RWPE2 (cell line): ENCODE measurements at regions not wholly inside any gene's neighbourhood (a gene's known extent, or its start where the extent isn't known, plus 50 kb on each side); places are given as distances from the start of the nearest gene placed in this dataset.
"Not testable (repeated sequence)": the region's sequence is repeated elsewhere in the genome, so short reads cannot be mapped to it uniquely, and the experiment has no call there.

Source experiments
- ATAC-seq: fragments of 200-7000 bp; cut with Tn5 transposase; 3 replicates; pipeline ENCODE4 v1.9.1; 2021; ENCODE audit warnings: low read depth
- DNase-seq: peaks from one replicate; pipeline ENCODE4 v3.0.0-alpha.2; 2020; ENCODE audit warnings: low spot score
- H3K27ac ChIP-seq: fragments of 450-650 bp; 2 replicates; pipeline ENCODE4 v1.5.1; 2017; ENCODE audit warnings: mild to moderate bottlenecking; ENCODE audit not compliant: poor library complexity, severe bottlenecking
- H3K27me3 ChIP-seq: fragments of 250-450 bp; sonication (Bioruptor Pico); 2 replicates; pipeline ENCODE4 v1.5.1; 2021; ENCODE audit warnings: mild to moderate bottlenecking, moderate library complexity; ENCODE audit not compliant: insufficient read depth, poor library complexity, severe bottlenecking
- H3K36me3 ChIP-seq: fragments of 250-450 bp; sonication (Bioruptor Pico); 2 replicates; pipeline ENCODE4 v1.5.1; 2020; ENCODE audit warnings: low read depth, mild to moderate bottlenecking, moderate library complexity
- H3K4me1 ChIP-seq: fragments of 250-450 bp; sonication (Bioruptor Pico); 2 replicates; pipeline ENCODE4 v1.5.1; 2021; ENCODE audit warnings: mild to moderate bottlenecking, moderate library complexity; ENCODE audit not compliant: insufficient read depth, poor library complexity, severe bottlenecking
- H3K4me3 ChIP-seq: fragments of 250-450 bp; sonication (Bioruptor Pico); 2 replicates; pipeline ENCODE4 v1.5.1; 2021; ENCODE audit warnings: mild to moderate bottlenecking, moderate library complexity; ENCODE audit not compliant: severe bottlenecking
- H3K9me3 ChIP-seq: fragments of 250-450 bp; sonication (Bioruptor Pico); 2 replicates; pipeline ENCODE4 v1.5.1; 2021; ENCODE audit warnings: mild to moderate bottlenecking, moderate library complexity; ENCODE audit not compliant: severe bottlenecking
- TF ChIP-seq, protein P1 (sequence below): fragments of 450-650 bp; IDR thresholded peaks from one replicate; pipeline ENCODE4 v1.5.1; 2017; ENCODE audit warnings: mild to moderate bottlenecking, moderate library complexity; ENCODE audit not compliant: poor library complexity, severe bottlenecking

DNA sequence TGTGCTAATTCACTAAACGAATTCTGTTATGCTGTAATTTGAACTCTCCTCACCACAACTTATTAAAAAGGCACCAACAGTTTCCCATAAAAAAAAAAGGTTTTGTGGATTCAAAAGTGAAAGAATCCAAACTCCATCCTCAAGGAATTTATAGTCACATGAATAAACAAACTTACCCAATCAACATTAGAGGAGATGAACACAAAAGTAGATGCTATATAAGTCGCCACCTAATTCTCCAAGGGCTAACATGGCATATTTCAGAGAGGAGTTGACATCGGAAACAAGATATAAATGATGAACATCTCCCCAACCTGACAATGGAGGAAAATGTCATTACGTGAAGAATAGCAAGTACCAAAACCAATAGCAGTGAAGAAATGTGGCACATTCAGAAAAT, 265.5 kb upstream of the PRKD1 start:
- DNase-seq (no peak), ATAC-seq (no peak)
- H3K27me3 ChIP-seq = no peaks in the 10 kb centered on the region
- H3K4me3 ChIP-seq = no peak overlapping the region
- H3K4me1 ChIP-seq = peaks cover 28% of the 10 kb centered on the region
- H3K27ac ChIP-seq = peak overlapping the region; percentile 95
- no peaks in the 10 kb centered on the region for H3K36me3 ChIP-seq
- TF ChIP-seq, protein P1, sequence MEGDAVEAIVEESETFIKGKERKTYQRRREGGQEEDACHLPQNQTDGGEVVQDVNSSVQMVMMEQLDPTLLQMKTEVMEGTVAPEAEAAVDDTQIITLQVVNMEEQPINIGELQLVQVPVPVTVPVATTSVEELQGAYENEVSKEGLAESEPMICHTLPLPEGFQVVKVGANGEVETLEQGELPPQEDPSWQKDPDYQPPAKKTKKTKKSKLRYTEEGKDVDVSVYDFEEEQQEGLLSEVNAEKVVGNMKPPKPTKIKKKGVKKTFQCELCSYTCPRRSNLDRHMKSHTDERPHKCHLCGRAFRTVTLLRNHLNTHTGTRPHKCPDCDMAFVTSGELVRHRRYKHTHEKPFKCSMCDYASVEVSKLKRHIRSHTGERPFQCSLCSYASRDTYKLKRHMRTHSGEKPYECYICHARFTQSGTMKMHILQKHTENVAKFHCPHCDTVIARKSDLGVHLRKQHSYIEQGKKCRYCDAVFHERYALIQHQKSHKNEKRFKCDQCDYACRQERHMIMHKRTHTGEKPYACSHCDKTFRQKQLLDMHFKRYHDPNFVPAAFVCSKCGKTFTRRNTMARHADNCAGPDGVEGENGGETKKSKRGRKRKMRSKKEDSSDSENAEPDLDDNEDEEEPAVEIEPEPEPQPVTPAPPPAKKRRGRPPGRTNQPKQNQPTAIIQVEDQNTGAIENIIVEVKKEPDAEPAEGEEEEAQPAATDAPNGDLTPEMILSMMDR = no peak
- H3K9me3 ChIP-seq = no peaks in the 10 kb centered on the region

DNA sequence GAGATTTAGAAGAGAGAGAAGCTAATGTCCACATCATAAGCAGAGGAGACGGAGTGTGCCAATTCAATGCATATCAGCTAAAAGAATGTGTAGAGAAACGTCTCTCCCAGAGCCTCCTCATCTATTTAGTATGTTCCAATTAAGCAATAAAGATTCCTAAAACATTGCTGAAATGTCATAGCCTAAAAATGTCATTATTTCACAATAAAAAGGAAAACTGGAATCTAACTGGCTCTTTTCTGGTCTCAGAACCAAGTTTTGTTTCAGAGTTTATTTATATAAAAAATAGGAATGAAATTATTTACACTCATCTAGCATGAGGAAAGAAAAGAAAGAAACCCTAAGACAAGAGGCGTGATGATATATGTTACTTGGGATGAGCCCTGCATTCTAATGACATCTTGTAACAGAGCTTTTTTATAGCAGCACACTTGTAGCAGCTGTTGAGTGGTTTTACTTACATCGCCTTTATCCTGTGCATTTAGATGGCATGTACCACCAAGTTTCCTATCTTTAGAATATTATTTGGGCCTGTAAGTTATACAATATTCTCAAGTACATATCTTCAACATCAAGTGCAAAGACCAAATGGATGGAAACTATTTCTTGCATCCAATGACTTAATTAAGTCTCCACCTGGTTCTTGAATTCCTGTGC, 266.3 kb upstream of the PRKD1 start:
- TF ChIP-seq, protein P1 = no peak
- H3K4me3 ChIP-seq = no peak overlapping the region
- H3K36me3 ChIP-seq = no peaks in the 10 kb centered on the region
- H3K9me3 ChIP-seq = no peaks in the 10 kb centered on the region
- peak; percentile 94 for ATAC-seq
- H3K27ac ChIP-seq = peak overlapping the region; percentile 95
- H3K27me3 ChIP-seq = no peaks in the 10 kb centered on the region
- no peak for DNase-seq
- peaks cover 28% of the 10 kb centered on the region for H3K4me1 ChIP-seq

DNA sequence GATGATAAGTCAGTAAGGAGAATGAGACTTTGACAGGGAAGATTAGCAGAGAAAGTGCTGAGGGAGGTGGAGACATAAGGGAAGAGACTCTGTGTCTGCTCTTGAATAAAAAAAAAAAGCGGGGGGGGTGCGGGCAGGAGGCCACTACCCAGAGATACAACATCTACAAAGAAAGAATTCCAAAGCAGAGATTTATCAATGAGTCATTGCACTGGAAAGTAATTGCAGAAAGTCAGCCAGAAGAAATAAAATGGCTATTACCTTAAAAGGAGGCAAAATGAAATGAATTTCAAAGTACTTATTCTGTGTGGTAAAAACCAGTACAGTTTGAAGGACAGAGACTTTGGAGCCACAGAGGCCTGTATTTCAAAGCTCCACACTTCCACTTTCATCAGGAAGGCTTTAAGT, 267.1 kb upstream of the PRKD1 start:
- DNase-seq (no peak), ATAC-seq (peak; percentile 61)
- Histone ChIP-seq H3K36me3 (no peaks in the 10 kb centered on the region), H3K4me1 (peaks cover 28% of the 10 kb centered on the region), H3K27me3 (no peaks in the 10 kb centered on the region), H3K4me3 (no peak overlapping the region), H3K9me3 (no peaks in the 10 kb centered on the region), H3K27ac (peak overlapping the region; percentile 95)
- TF ChIP-seq, protein P1 = no peak

DNA sequence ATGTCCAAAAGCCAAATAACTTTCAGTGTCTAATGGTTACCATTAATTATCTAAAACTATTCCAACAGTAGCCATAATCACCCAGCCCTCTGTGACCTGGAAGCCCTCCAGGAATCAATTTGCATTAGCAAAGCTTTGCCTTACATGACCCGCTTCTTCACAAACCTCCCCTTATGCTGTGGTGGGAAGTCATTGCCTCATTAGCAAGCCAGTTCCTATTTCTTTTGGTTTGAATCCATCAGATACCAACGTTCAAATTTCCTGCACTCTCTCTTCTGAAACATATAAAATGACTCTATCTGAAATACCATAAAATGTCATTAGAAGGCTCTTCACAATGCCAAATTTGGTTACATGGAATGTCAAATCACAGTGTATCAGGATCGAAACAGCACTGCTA, 268.3 kb upstream of the PRKD1 start:
- H3K27ac ChIP-seq = peak overlapping the region; percentile 95
- H3K4me3 ChIP-seq = no peak overlapping the region
- DNase-seq (no peak), ATAC-seq (no peak)
- no peaks in the 10 kb centered on the region for H3K9me3 ChIP-seq
- TF ChIP-seq, protein P1 = no peak
- H3K27me3 ChIP-seq = no peaks in the 10 kb centered on the region
- no peaks in the 10 kb centered on the region for H3K36me3 ChIP-seq
- H3K4me1 ChIP-seq = peaks cover 28% of the 10 kb centered on the region

DNA sequence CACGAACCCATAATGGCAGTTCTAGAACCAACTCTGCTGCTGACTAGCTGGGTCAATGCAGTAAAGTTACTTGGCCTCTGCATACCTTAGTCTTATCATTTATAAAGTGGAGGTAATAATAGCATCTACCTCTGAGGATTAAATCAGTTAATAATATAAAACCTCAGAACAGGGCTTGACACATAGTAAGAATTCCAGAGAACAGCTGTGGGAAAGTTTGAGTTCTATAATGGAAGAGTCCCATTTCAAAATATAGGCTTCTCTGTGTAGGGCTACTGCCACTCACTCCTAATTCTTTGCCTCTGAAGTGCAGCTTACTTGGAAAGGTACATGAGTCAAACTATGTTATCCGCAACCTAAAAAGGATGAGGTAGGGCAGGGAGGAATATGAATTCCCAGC, 269.2 kb upstream of the PRKD1 start:
- Histone ChIP-seq H3K27me3 (no peaks in the 10 kb centered on the region), H3K4me3 (no peak overlapping the region), H3K27ac (no peak overlapping the region), H3K9me3 (peaks cover under 1% of the 10 kb centered on the region), H3K4me1 (peaks cover 28% of the 10 kb centered on the region), H3K36me3 (no peaks in the 10 kb centered on the region)
- ATAC-seq (no peak), DNase-seq (no peak)
- TF ChIP-seq, protein P1 = no peak

DNA sequence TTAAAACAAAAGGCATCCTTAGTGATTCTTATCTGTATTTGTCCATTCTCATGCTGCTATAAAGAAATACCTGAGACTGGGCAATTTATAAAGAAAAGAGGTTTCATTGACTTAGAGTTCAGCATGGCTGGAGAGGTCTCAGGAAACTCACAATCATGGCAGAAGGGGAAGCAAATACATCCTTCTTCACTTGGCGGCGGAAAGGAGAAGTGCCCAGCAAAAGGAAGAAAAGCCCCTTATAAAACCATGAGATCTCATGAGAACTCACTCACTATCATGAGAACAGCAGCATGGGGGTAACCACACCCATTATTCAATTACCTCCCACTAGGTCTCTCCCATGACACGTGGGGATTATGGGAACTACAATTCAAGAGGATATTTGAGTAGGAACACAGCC, 271.1 kb upstream of the PRKD1 start:
- not testable (repeated sequence) for H3K27ac ChIP-seq, DNase-seq, H3K27me3 ChIP-seq, H3K9me3 ChIP-seq, ATAC-seq, H3K4me3 ChIP-seq, H3K36me3 ChIP-seq
- peaks cover 19% of the 10 kb centered on the region for H3K4me1 ChIP-seq
